ENCODE measurements at regions not wholly inside any gene's neighbourhood (a gene's known extent, or its start where the extent isn't known, plus 50 kb on each side); places are given as distances from the start of the nearest gene placed in this dataset.
"Not testable (repeated sequence)": the region's sequence is repeated elsewhere in the genome, so short reads cannot be mapped to it uniquely, and the experiment has no call there.

- peak; percentile 28 for DNase-seq
Measured at GRCh38 chr18:10086458-10087210, 172.8 kb downstream of the VAPA start.

GRCh38 chr18:10088734-10089133 is 174.9 kb downstream of the VAPA start:
- DNase-seq = no peak

GRCh38 chr18:10089881-10090280 is 176.1 kb downstream of the VAPA start:
- DNase-seq = no peak

- no peak for DNase-seq
Measured at GRCh38 chr18:10090668-10091067, 176.9 kb downstream of the VAPA start.

- DNase-seq = no peak
Measured at GRCh38 chr18:10093445-10093844, 179.6 kb downstream of the VAPA start.

- no peak for DNase-seq
Measured at GRCh38 chr18:10094154-10094553, 180.3 kb downstream of the VAPA start.

- DNase-seq = no peak
Measured at GRCh38 chr18:10094655-10095054, 180.8 kb downstream of the VAPA start.

GRCh38 chr18:10095356-10095755 is 181.5 kb downstream of the VAPA start:
- no peak for DNase-seq

GRCh38 chr18:10099539-10100140 is 185.8 kb downstream of the VAPA start:
- no peak for DNase-seq

GRCh38 chr18:10100196-10100595 is 186.4 kb downstream of the VAPA start:
- no peak for DNase-seq

- DNase-seq = no peak
Measured at GRCh38 chr18:10100941-10101701, 187.3 kb downstream of the VAPA start.

- DNase-seq = no peak
Measured at GRCh38 chr18:10101729-10102128, 187.9 kb downstream of the VAPA start.

GRCh38 chr18:10105118-10105517 is 191.3 kb downstream of the VAPA start:
- DNase-seq = not testable (repeated sequence)

GRCh38 chr18:10111191-10111590 is 197.4 kb downstream of the VAPA start:
- no peak for DNase-seq

GRCh38 chr18:10111944-10112343 is 198.1 kb downstream of the VAPA start:
- DNase-seq = no peak

GRCh38 chr18:10113121-10114022 is 199.6 kb downstream of the VAPA start:
- DNase-seq = no peak

GRCh38 chr18:10114717-10115463 is 201.1 kb downstream of the VAPA start:
- DNase-seq = no peak

- DNase-seq = no peak
Measured at GRCh38 chr18:10116574-10116973, 202.8 kb downstream of the VAPA start.

- DNase-seq = no peak
Measured at GRCh38 chr18:10119528-10119927, 205.7 kb downstream of the VAPA start.

- DNase-seq = no peak
Measured at GRCh38 chr18:10119991-10120390, 206.2 kb downstream of the VAPA start.

- DNase-seq = no peak
Measured at GRCh38 chr18:10120622-10121021, 206.8 kb downstream of the VAPA start.

- DNase-seq = no peak
Measured at GRCh38 chr18:10121028-10121427, 207.2 kb downstream of the VAPA start.

Data from kidney glomerular epithelial cell (primary cell).